ENCODE measurements at regions not wholly inside any gene's neighbourhood (a gene's known extent, or its start where the extent isn't known, plus 50 kb on each side); places are given as distances from the start of the nearest gene placed in this dataset.

- Mint-ChIP-seq H3K4me3 (ENCODE audit: unreplicated experiment) (peak overlapping the region; percentile 54), H3K27ac (ENCODE audit: unreplicated experiment) (no peak overlapping the region), H3K27me3 (ENCODE audit: low read depth) (peaks cover 36% of the 10 kb centered on the region), H3K4me1 (ENCODE audit: low read depth) (peaks cover 11% of the 10 kb centered on the region), H3K9me3 (ENCODE audit: low read depth) (no peaks in the 10 kb centered on the region), H3K36me3 (ENCODE audit: low read depth) (no peaks in the 10 kb centered on the region)
- peak; percentile 87 for TF ChIP-seq CTCF (IDR thresholded peaks at IDR 0.05)
- DNase-seq (ENCODE audit: low spot score), result no peak
These were observed 51.5 kb upstream of the LRRC32 start for GRCh38 chr11:76721755-76722677.

- TF ChIP-seq CTCF (IDR thresholded peaks at IDR 0.05), result no peak
- Mint-ChIP-seq H3K4me3 (ENCODE audit: unreplicated experiment) (no peak overlapping the region), H3K27me3 (ENCODE audit: low read depth) (peaks cover 37% of the 10 kb centered on the region), H3K27ac (ENCODE audit: unreplicated experiment) (no peak overlapping the region), H3K36me3 (ENCODE audit: low read depth) (no peaks in the 10 kb centered on the region), H3K4me1 (ENCODE audit: low read depth) (peaks cover 11% of the 10 kb centered on the region), H3K9me3 (ENCODE audit: low read depth) (no peaks in the 10 kb centered on the region)
- no peak for DNase-seq (ENCODE audit: low spot score)
These were observed 52.6 kb upstream of the LRRC32 start for GRCh38 chr11:76723142-76723541.

GRCh38 chr11:76723548-76723947 is 53.0 kb upstream of the LRRC32 start:
- Mint-ChIP-seq H3K27ac (ENCODE audit: unreplicated experiment) (no peak overlapping the region), H3K36me3 (ENCODE audit: low read depth) (no peaks in the 10 kb centered on the region), H3K9me3 (ENCODE audit: low read depth) (no peaks in the 10 kb centered on the region), H3K27me3 (ENCODE audit: low read depth) (peaks cover 37% of the 10 kb centered on the region), H3K4me1 (ENCODE audit: low read depth) (peaks cover 11% of the 10 kb centered on the region), H3K4me3 (ENCODE audit: unreplicated experiment) (no peak overlapping the region)
- TF ChIP-seq CTCF (IDR thresholded peaks at IDR 0.05), result no peak
- no peak for DNase-seq (ENCODE audit: low spot score)

GRCh38 chr11:76724171-76724768 is 53.7 kb upstream of the LRRC32 start:
- no peaks in the 10 kb centered on the region for H3K9me3 Mint-ChIP-seq (ENCODE audit: low read depth)
- H3K4me3 Mint-ChIP-seq (ENCODE audit: unreplicated experiment), result no peak overlapping the region
- H3K27me3 Mint-ChIP-seq (ENCODE audit: low read depth), result peaks cover 37% of the 10 kb centered on the region
- no peak for TF ChIP-seq CTCF (IDR thresholded peaks at IDR 0.05)
- no peak for DNase-seq (ENCODE audit: low spot score)
- H3K27ac Mint-ChIP-seq (ENCODE audit: unreplicated experiment), result no peak overlapping the region
- peaks cover 11% of the 10 kb centered on the region for H3K4me1 Mint-ChIP-seq (ENCODE audit: low read depth)
- no peaks in the 10 kb centered on the region for H3K36me3 Mint-ChIP-seq (ENCODE audit: low read depth)

DNA sequence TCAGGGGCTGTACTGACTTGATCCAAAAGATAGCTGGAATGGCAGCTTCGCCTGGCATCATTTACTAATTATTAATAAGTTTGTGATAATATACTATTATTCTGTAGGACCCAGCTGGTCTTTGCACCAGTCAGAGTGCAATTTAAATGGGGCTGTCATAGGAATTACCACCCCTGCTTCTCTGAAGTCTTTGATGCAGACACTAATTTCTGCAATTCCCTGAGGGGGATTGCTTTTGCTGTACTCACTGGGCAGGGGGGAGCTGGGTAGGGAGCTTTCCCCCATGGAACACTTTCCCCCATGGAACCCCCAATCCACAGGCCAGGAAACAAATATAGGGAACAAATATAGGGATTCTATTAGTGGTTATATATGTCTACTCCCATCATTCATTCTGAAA is 54.9 kb upstream of the TSKU start:
- no peaks in the 10 kb centered on the region for H3K4me1 Mint-ChIP-seq (ENCODE audit: low read depth)
- TF ChIP-seq CTCF (IDR thresholded peaks at IDR 0.05), result no peak
- H3K36me3 Mint-ChIP-seq (ENCODE audit: low read depth), result no peaks in the 10 kb centered on the region
- H3K4me3 Mint-ChIP-seq (ENCODE audit: unreplicated experiment), result no peak overlapping the region
- peaks cover 41% of the 10 kb centered on the region for H3K27me3 Mint-ChIP-seq (ENCODE audit: low read depth)
- no peaks in the 10 kb centered on the region for H3K9me3 Mint-ChIP-seq (ENCODE audit: low read depth)
- DNase-seq (ENCODE audit: low spot score), result no peak
- no peak overlapping the region for H3K27ac Mint-ChIP-seq (ENCODE audit: unreplicated experiment)
